NCI-H774 (cell line): ENCODE measurements at regions not wholly inside any gene's neighbourhood (a gene's known extent, or its start where the extent isn't known, plus 50 kb on each side); places are given as distances from the start of the nearest gene placed in this dataset.
"Not testable (repeated sequence)": the region's sequence is repeated elsewhere in the genome, so short reads cannot be mapped to it uniquely, and the experiment has no call there.

Experiments
- DNase-seq: peaks from one replicate; lab custom pipeline; 2025; lab: John Stamatoyannopoulos, UW

DNA sequence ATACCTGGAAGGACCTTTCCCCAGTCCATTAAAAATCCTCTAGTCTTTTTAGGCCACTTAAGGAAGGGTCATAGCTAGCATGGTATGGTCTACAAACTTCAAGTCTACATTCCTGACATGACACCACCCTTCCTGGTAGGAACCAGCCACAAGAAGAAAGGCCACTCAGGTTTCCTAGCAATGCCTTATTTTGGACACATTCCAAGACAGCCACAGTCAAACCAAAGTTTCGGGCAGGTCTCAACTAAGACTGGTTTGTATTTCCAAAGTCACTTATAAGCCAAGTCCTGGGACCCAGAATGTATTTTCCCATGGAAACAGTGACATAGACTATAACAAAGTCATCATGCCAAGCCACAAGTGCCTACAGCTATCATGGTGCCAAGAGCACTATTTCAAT, 50.6 kb upstream of the SLC44A3 start:
- no peak for DNase-seq

DNA sequence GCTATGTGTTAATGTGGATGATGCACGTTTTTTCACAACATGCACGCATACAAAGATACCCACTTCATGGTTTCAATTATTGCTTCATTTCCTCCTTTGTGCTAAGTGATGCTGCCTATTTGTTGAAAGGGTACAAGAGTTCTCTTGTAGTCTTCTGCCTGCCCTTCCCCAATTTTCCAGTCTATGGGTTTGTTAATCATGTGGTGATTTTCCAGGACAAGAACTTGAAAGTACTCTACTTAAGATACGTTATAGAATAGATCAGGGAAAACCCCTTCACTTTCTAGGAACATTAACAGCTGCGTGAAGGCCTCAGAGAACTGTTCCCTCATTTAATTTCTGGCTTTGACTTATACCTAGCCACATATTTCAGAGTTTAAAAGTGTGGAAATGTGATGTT, 52.1 kb upstream of the SLC44A3 start:
- no peak for DNase-seq

DNA sequence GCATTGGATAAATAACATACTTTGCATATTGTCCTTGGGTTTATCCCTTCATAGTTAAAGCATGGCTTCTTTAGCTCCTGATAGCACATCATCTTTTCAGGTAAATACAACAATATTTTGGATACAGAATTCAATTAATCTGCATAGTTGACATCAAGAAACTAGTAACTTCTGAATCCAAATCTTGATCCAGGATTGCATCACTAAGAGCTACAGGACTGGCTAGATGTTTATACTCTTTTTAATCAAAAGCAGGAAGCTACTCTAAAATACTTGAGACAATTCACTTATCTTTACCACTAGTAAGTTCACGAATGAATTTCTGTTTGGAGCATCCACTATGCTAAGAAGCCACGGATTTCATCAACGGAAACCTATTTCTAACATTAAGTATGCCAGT, 54.2 kb upstream of the SLC44A3 start:
- DNase-seq = no peak

DNA sequence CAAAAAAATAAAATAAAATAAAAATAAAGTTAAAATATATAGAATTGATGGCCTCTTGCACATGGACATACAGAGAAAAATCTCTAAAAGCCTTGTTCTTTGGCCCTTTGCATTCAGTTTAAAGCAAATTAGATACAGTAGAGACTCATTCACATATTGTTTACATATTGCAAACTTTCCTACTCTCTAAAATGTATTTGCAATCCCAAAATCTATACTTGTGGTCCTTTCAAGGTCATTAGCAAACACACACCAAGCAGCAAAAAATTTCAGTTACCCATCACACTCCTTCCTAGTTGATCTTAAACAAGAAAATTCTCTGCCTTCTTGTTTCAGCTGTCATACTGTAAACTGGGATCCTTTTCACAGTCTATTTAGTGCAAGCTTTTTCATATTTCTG, 61.0 kb upstream of the SLC44A3 start:
- no peak for DNase-seq

DNA sequence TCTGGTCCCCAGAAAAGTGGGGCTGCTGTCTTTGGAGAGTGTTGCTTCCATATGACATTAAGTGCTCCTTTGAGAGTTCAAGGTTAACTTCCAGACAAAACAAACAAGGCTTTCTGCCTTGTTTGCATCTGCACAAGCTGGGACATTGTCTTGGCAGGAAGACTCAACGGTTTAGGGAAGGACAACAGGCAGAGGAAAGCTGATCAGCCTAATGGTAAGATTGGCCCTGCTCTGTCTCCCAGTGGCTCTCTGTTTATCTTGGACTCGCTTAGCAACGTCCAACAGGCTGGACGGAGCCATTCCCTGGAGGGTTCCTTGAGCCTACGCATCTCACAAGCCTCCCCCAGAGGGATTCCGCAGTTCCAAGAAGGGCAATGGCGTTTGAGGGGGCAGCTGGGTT, 62.2 kb upstream of the SLC44A3 start:
- DNase-seq = no peak

DNA sequence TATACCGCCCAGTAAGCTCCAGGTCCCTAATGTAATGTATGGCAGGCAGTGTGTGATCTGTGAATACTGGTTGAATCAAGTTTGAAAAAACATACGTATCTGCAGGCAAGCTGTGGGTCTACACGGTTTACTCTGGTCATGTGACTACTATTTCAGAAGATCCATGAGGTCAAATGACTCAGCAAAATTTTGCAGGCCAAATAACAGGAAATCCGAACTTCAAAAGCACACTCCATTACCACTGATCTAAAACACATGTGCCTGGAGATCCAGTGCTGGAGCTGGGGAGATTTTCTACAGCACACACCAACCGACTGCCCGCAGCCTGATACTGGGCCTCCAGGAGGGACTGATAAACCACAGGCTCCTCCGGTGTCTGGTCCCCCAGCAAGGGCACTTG, 64.5 kb upstream of the SLC44A3 start:
- DNase-seq = no peak

DNA sequence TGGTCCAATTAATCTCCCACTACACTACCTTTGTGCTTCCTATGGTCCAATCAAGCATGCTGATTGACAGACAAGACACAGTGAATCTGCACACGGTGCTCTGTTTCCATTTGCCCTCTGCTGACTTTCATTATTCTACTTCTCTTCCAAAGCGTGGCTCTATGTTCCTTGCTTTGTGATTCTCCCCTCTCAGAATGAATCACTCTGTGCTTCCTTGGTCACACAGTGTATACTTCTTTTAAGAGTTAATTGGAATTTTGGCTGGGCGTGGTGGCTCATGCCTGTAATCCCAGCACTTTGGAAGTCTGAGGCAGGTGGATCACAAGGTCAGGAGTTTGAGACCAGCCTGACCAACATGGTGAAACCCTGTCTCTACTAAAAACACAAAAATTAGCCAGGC, 65.1 kb upstream of the SLC44A3 start:
- not testable (repeated sequence) for DNase-seq

DNA sequence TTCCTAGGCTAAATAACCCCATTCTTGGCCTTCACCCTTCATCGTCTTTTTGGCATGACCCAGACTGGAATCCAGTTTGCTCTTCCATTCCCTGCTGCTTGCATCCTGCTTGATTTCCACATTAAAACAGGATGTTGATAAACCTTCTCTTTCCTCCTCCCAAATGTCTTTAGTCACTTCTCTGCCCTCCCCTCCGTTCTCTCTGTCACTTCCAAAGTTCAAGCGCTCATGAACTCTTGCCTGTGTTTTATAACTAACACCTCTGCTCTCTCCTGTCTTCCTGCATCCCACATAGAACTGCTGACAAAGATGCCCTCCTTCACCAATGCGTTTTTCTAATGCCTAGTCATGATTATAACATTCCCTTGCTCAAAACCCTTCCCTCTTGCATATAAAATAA, 65.6 kb upstream of the SLC44A3 start:
- no peak for DNase-seq

DNA sequence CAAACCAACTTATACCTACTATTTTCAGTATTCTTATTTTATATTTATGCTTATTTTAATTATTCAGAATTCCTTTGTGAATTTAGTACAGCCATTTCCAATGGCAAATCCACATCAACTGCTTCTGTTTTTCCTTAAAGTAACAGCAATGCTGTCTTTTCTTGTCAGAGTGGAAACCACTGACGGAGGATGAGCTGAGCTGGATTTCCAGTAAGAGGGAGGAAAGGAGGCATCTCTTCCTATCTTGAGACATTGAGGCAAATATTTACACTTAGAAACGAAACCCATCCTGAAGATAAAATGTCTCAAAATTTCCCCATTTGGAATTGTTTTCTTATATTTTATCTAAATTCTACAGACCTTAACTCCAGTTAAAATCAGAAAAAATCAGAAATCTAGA, 66.1 kb upstream of the SLC44A3 start:
- no peak for DNase-seq

DNA sequence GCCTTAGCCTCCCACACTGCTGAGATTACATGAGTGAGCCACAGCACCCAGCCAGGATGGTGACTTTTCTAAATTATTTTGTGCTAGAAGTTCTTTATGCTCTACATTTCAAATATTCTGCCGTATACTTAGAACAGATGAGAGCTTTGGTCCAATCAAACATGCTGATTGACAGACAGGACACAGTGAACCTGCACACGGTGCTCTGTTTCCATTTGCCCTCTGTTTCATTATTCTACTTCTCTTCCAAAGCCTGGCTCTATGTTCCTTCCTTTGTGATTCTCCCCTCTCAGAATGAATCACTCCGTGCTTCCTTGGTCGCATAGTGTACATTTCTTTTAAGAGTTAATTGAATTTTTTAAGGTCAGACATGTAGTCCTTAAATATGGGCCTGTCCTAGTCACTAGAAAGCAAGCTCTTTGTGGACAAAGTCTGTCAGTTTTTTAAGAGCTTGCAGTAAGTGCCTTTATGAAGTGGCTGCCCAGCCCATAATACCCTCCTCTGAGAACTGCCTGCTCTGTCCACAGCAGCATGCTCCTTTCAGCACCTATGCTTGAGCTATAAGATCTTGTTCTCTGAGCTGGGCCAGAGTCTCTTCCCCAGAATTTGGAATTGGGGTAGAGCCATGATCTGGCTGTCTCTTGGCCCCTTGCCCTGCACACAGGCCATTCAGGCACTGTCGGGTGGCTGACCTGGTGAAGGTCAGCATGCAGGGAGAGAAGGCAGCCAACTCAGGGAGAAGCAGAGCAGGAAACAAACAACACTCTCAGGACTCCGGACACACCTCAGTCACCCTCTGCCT, 66.8 kb upstream of the SLC44A3 start:
- DNase-seq = no peak

DNA sequence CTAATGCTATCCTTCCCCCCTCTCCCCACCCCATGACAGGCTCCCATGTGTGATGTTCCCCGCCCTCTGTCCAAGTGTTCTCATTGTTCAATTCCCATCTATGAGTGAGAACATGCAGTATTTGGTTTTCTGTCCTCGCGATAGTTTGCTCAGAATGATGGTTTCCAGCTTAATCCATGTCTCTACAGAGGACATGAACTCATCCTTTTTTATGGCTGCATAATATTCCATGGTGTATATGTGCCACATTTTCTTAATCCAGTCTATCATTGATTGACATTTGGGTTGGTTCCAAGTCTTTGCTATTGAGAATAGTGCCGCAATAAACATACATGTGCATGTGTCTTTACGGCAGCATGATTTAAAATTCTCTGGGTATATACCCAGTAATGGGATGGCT, 68.7 kb upstream of the SLC44A3 start:
- not testable (repeated sequence) for DNase-seq

DNA sequence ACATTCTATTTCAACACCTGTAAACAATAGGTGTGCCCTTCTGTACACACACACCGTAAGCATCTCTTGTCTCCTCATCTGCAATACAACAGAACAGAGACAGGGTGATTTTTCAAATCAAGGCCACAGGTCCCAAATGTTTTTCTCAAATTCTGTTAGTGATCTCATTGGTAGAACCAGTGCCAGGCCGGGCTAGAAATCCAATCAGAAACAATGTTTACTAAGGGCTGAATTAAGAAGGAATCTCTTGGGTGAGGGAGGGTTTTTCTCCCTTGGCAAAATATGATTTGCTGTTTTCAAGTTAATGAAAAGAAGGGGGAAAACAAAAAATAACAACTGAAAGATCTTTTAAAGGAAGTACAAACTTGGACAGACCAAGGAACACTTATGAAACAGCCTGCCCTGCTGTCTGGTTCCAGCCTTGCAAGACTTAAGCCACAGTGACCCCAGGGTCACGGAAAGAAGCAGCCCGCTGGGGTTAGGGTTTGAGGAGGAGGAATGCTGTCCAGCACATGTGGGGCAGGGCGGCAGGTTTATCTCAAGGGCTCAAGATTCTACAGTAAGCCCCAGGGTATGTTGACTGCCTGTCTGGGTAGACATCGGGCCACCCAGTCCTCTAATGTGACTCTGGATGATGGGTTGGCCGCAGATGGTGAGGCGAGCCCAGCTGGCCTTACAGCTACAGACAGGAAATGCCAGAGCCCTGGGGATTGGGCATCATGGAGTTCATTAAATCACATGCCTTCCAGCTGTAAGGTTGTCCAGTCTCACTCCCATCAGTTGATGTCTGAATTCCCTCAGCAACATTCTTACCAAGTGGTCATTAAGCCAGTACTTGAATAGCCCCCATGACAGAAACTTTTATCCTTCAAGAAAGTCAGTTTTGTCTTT, 73.3 kb upstream of the SLC44A3 start:
- no peak for DNase-seq

DNA sequence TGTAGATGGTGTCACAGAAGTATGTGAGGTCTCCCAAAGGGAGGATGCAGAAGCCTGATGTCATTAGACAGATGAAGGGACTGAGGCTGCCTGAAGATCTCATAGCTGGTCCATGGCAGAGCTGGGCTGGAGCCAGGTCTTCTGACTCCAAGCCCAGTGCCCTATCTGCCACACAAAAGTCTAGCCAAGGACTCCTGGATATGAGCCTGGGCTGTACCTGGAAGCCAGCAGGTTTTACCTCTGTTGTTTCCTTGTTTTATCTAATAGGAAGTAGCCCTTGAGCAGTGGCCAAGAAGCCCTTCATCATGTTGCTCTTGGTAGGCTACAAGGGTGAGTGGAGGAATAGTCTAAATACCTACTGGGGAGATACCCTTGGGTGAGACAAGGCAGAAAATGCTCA, 74.4 kb upstream of the SLC44A3 start:
- no peak for DNase-seq

DNA sequence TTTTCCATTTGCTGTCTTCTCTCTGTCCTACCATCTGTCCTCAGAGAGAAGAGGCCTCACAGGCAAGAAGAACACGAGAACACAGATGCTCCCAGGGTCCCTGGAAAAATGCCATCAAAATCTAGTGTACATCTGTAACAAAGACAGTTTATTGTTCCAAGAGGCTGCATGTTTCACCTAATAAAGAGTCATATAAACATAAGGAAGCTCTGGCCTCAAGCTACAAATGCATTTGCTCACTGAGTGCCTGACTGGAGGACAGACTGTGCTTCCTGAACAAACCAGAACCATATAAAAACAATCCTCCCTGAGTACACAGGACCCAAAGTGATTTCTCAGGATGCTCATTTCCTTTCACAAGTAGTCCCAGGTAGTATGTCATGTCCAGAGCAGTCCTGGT, 76.3 kb upstream of the SLC44A3 start:
- no peak for DNase-seq

DNA sequence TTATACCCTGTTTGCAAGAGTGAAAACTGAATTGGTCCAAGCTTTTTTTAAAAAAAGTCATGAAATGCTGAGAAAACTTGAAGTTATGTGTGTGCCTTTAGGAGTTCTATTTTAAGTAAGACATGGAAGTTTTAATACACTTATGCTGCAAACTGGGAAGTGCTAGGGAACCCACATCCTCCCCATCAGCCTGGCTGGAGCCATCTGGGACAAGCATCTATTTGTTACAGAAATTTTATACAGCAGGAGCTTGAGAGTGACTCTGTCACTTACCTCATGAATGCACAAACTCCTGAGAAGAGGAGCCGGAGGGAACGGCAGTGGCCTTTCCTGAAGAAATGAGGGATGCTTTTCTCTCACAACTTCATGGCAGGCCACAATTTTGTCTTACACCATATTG, 78.2 kb upstream of the SLC44A3 start:
- DNase-seq = no peak

DNA sequence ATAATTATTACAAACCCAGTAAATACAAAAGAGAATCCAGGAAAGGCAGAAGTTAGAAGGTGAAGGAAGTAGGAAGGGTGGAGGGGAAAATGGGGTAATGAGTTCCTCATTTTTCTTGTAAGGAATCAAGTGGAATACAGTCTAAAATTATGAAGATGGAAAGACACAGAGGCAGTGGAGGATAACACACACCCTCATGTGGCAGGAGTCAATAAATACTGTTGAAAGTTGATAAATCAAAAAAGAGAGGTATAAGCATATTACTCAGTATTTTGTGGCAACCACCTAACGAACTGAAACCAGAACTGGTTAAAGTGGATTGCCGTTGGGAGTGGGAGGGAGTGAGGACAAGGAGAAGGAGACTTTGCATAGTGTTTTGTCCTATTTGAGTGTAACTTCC, 78.6 kb upstream of the SLC44A3 start:
- no peak for DNase-seq

DNA sequence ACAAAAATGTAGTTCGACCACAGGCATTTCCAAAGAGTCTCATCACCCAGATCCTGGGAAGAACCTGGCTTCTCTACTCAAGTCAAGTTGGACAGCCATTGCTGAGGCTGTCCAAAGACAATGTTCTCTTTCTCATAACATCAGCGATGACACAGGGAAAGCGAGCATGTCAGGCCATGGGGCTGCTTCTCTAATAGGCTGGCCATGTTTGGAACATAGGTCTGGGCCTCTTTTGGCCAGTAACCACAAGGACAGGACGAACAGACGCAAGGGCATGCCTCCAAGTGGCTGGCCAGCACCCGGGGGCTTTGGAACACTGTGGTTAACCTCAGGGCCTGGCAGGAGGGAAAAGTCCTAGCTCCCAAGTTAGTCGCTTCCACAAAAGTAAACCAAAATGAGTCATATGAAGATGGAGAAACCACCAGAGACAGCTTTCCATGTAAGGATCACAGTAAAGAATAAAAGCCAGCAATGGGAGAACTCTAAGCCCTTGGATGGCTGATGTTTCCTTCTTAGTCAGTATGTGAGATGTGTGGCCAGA, 80.6 kb upstream of the SLC44A3 start:
- no peak for DNase-seq

DNA sequence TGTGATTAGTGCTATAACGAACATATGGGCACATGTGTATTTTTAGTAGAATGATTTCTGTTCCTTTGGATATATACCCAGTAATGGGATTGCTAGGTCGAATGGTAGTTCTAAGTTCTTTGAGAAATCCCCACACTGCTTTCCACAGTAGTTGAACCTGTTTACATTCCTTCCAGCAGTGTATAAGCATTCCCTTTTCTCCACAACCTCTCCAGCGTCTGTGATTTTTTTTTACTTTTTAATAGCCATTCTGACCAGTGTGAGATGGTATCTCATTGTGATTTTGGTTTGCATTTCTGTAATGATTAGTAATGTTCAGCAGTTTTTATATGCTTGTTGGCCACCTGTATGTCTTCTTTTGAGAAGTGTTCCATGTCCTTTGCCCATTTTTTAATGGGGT, 81.8 kb upstream of the SLC44A3 start:
- no peak for DNase-seq

DNA sequence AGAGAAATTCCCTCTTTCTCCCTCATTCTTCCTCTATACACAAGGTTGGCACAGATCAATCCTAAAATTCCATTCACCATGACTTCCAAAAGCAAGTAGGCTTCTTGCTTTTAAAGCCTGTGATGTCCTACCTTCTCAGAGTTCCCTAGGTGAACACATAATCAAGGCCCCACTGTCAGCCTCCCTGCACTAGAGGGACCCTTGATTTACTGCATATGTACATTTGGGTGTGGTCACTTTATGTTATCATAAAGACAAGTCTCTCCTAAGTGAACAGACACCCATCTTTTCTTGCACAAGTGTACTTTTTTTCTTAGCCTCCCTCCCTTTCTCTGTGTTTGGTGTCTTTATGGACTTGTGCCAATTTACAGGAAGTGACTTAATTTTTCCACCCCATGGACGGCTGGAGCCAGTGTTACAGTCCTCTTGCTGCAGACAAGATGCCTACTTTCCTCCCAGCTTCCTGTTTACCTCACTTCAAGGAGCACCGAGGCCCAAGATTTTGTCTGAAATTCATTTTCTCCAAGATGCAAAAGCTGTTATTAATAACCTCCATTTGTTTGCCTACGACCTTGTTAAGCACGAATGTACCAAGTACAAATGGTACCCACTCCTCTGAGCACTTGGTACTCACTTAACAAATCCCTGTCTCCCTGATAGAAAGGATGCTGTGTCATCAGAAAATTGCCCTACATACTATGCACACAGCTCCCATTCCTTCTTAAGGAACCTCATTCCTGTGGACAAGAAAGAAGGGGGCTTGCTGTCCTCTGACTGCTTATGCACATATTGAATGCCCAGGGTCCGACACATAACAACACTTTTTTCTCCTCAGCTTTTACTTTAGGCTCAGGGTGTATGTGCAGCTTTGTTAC, 82.8 kb upstream of the SLC44A3 start:
- no peak for DNase-seq

DNA sequence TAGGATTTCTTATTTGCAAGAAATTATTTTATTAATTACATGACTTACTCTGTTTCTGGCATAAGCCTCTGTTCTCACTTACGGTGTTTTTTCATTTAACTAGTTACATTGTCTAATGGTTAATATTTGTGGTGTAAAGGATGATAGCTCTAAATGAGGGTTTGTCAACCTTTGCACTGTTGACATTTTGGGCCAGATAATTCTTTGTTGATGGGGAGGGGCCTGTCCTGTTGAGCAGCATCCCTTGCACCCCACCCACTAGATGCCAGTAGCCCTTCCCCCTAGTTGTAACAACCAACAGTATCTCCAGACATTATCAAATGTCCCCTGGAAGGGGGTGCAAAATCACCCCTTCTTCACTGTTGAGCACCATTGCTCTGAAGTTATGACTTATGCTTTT, 83.6 kb upstream of the SLC44A3 start:
- no peak for DNase-seq

DNA sequence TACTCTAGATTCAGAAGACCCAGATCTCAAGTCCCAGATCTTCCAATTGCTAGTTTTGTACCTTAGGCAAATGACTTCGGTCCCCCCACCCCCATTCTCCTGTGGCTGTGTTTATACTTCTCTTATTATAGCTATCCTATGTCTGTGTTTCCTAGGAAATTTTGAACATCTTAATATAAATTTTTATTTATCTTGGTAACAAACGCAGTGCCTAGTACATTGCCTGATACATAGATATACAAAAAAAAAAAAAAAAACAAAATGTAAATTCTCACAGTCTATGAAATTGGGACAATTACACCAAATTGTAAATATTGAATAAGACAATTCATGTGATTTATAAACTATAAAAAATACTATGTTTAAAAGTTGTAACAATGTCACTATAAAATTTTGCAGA, 84.1 kb upstream of the SLC44A3 start:
- DNase-seq = no peak
